GM19438 (cell line): ENCODE measurements at regions not wholly inside any gene's neighbourhood (a gene's known extent, or its start where the extent isn't known, plus 50 kb on each side); places are given as distances from the start of the nearest gene placed in this dataset.
"Not testable (repeated sequence)": the region's sequence is repeated elsewhere in the genome, so short reads cannot be mapped to it uniquely, and the experiment has no call there.

Experiments used
- ATAC-seq: cut with Tn5 transposase; IDR thresholded peaks from one replicate; pipeline ENCODE4 v1.9.1; 2021; ENCODE audit warnings: low read depth; ENCODE audit not compliant: unreplicated experiment

- ATAC-seq, result no peak
Measured at GRCh38 chr9:74366111-74366510, 131.0 kb upstream of the RORB start.

DNA sequence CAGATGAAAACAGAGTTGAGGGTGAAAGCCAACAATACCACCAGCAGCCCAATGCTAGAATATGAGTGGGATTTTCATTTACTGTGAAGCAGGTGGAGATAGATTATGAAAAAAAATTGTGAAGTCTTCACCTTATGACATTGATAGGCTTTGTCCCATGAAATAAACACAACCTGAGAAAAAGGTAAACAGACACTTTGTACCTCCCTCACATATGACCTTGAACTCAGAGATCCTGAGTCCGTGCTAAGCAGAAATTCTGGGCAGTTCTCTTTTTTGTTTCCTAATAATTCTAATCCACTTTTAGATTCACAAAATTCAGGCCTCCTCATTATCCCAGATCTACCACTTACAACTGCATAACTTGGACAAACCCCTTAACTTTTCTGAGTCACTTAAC is 127.3 kb upstream of the RORB start:
- ATAC-seq, result no peak

DNA sequence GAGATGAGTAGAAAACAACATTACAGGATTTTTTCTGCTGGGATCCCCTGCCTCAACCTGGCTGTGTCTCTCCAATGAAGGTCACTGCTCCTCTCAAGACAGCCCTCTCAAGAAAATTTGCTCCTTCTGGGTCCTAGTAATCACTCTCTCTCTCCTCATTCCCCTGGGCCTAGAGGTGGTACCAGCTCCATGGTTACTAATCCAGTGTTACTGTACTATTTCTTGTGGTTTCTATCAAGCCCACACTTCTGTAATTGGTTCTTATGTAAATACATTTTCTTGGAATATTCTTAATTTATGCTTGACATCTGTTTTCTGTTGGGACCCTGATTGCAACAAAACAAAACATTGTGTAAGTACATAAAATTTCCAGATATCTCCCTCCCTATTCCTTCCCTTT is 123.8 kb upstream of the RORB start:
- no peak for ATAC-seq

- no peak for ATAC-seq
Measured at GRCh38 chr9:74379718-74380117, 117.4 kb upstream of the RORB start.

DNA sequence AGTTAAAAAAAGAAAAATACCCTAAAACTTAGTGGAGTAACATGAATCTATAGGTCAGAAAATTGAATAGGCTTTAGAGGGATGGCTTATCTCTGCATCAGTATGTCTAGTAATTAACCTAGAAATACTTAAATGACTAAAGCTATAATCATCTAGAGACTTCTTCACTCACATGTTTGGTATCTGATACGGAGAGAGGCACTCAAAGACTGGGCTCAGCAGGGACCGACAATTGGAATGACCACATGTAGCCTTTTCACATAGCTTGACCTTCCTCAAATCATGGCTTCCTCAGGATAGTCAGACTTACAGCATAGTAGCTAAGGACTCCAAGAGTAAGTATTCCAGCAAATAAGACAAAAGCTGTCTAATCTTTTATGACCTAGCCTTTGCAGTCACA is 105.3 kb upstream of the RORB start:
- no peak for ATAC-seq

- no peak for ATAC-seq
Measured at GRCh38 chr9:74403581-74403980, 93.6 kb upstream of the RORB start.

DNA sequence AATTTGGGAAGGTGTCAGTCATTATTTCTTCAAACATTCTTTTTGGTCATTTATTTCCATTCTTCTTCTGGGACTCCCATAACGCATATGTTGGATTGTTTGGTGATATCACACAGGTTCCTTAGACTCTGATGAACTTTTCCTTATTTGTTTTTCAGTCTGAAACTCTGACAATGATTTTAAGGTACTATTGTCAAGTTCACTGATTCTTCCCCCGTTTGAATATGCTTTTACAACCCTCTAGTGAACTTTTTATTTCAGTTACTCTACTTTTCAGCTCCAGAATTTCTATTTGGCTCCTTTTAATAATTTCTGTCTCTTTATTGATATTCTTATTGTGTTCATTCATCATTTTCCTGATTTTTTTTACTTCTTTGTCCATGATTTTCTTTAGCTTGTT is 92.5 kb upstream of the RORB start:
- ATAC-seq, result no peak

- ATAC-seq, result no peak
Measured at GRCh38 chr9:74407166-74407565, 90.0 kb upstream of the RORB start.

DNA sequence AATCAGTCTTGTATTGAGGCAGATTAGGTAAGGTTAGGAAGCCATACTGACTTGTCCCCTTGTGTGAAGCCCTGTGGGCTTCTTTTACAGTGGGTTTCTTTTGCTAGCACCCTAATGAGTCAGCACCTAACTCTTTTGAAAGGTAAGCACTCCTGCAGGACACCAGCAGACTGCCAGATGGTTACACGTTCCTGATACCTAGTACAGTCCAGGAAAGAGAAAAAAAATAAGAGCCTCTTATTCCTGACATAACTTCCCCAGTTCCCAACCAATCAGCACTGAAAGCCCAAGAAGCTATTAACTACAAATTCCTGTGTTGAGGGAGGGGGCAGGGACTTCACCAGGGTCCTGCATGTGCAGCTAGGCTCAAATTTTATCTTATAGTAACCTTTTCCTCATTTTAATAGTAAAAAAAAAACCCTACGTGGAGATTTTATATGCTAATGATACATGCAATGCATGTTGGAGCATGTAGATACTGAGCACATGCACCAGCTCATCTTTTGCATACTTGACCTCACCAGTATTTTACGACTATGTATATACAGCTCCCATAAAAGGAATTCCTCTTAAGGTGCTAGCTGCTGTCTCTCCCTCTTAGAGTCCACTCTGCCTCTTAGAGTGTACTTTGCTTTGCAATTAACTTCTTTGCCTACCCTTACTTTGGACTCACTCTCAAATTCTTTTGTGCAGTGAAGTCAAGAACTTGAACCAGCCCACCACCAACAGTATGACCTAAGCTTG is 84.7 kb upstream of the RORB start:
- ATAC-seq, result no peak

DNA sequence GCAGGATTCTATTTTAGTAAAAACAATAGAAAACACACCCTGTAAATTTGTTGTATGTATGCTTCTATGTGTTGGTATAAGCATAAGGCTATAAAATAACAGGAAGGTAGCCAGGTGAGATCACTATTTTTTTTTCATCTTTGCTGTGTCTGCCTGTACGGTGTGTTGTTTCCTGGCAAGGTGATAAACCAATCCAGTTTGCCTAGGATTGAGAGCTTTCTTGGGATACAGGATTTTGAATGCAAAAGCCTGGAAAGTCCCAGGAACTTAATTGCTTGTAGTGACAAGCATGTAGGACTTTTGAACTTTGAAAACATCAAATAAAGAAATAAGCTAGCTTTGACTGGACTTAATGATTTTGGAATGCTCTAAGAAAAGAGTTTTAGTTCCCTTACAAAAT is 83.3 kb upstream of the RORB start:
- ATAC-seq, result no peak

GRCh38 chr9:74414325-74414724 is 82.8 kb upstream of the RORB start:
- no peak for ATAC-seq

DNA sequence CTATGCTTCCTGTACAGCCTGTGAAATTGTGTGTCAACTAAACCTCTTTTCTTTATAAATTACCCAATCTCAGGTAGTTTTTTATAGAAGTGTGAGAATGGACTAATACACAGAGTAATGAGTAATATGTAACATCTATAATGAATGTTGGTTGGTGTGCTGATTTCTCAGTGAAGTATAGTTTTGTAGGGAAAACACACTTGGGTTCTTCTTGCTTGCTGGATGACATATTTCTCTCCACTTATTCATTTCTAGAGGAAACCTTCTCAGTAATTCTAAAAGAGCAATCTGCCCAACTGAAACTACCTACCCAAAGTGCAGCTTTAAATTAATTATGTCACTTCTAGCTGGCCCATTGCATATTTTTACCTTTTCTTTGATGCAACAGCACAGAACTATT is 81.1 kb upstream of the RORB start:
- no peak for ATAC-seq

GRCh38 chr9:74424488-74424887 is 72.6 kb upstream of the RORB start:
- not testable (repeated sequence) for ATAC-seq

GRCh38 chr9:74431467-74431866 is 65.7 kb upstream of the RORB start:
- no peak for ATAC-seq

DNA sequence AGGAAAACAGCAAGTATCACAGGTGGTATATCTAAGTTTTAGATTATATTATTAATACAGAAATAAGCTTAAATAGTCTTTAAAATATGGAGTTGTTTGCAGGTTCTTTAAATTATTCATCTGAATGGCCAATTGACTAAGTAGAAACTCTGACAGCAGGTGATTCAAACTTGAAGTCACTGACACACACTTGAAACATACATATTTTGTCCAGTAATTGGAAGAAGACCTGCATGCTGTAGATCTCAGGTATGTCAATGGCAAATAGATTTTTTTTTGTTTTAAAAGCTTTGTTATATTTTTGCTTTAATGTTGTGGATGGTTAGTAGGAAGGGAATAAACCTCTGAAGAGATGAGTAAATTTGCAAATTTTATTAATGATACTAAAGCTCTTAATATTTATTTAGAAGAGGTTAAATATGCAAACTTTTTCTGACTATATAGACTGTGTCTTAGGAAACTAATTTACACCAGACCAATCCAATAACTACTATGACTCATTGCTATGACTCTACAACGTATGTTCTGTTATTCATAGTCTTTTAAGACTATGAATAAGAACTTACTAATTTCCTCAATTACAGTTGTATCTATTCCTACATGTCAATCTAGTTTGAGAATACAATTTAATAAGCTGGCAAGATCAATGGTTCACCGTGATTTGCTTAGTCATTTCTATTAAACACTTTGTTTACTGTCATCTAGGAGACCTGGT is 53.9 kb upstream of the RORB start:
- no peak for ATAC-seq

- no peak for ATAC-seq
Measured at GRCh38 chr9:74444369-74444768, 52.8 kb upstream of the RORB start.
